GM18498 (cell line): ENCODE measurements at regions not wholly inside any gene's neighbourhood (a gene's known extent, or its start where the extent isn't known, plus 50 kb on each side); places are given as distances from the start of the nearest gene placed in this dataset.
"Not testable (repeated sequence)": the region's sequence is repeated elsewhere in the genome, so short reads cannot be mapped to it uniquely, and the experiment has no call there.

Experiments used
- ATAC-seq: cut with Tn5 transposase; IDR thresholded peaks from one replicate; pipeline ENCODE4 v1.9.1; 2021; ENCODE audit warnings: mild to moderate bottlenecking, moderate library complexity; ENCODE audit not compliant: unreplicated experiment

DNA sequence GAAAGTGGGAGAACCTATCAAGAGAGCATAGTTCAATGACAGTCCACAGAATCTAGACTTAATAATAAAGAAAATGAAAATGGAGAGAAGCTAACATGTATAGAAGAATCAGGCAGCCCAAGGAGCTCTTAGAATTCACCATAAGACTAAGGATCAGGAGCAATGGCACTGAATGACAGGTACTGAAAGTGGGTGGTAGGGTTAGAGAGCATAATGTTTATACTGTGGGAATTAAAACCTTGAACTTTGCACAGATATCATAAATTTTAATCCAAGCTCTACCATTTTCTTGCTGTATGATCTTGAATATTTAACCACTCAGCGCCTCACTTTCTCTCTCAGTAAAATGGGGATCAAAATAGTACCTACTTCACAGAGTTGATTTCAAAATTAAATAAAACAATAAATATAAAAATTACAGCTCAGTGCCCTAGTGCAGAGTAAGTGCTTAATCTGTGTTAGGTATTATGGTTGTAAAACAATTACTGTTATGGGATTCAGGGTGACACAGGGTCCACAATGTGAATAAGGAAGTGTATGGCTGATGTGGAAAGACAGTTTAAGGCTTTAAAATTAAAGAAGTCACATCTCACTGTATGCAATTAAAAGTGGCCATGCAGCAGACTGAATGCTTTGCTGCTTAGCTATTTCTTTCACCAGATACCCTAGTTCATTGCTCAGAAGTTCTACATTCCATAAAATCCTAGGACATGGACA lies 319.8 kb downstream of the HINT1 start:
- no peak for ATAC-seq

DNA sequence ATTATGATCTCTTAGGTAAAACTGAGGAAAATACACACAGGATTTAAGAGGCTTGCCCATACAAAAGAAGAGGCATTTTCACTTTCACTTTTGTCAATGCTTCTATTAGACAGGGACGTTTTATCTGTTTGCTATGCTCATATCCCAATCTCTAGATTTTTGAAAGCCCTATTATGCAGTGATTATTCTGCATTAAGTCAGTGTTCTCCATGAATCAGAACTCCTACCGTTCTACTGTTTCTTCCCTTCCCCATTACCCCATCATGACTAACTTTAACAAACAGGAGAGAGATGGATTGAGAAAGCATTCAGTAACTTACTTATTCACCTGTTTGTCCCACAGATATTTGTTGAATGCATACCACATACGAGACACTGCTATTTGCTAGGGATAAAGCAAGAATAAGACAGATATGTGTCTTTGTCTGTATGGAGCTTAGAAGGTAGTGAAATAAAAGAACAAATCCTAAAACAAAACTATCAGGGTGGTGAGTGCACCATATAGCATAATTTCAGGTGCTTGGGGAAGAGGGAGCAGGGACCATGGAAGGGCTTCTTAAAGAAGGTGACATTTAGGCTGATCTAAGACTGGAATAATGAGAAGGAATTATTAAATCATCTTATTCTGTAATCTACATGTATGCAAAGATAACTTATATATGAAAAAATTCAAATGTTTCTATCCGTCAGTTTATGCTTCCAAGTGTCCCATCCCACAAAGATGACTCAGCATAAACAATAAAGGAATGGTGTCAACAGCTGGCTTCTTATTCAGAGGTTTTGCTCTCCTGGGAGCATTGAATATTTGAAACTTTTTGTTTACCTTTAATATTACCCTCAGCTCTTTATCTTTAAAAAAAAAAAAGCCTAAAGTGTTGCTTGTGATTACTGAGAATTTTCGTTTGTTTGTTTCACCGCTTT lies 328.1 kb downstream of the HINT1 start:
- peak; percentile 83 for ATAC-seq

DNA sequence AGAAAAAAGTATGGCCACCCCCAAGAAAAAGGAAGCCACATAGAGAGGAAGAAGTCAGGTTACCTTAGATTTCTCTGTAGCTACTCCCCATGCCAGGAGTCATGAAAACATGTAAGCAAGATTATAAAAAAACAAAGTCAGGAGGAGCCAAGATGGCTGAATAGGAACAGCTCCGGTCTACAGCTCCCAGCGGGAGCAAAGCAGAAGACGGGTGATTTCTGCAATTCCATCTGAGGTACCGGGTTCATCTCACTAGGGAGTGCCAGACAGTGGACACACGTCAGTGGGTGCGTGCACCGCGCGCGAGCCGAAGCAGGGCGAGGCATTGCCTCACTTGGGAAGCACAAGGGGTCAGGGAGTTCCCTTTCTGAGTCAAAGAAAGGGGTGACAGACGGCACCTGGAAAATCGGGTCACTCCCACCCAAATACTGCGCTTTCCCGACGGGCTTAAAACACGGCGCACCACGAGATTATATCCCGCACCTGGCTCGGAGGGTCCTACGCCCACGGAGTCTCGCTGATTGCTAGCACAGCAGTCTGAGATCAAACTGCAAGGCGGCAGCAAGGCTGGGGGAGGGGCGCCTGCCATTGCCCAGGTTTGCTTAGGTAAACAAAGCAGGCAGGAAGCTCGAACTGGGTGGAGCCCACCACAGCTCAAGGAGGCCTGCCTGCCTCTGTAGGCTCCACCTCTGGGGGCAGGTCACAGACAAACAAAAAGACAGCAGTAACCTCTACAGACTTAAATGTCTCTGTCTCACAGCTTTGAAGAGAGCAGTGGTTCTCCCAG lies 347.3 kb downstream of the HINT1 start:
- ATAC-seq: not testable (repeated sequence)

DNA sequence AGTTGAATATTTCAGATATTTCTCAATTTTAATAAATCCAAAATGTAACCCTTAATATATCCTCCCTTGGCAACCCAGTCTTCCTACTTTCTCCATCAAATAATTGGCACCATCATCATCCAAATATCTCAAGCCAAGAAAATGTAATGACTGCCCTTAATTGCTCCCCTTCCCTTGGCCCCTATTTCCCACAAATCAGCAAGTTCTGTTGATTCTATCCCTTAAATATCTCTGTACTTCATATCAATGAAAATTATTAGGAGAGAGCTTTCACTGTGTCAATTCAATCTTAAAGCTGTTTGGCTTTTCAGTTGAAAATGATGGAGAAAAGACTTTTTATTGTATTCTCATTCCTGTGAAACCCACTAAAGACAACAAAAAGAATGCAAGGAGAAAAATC lies 349.8 kb downstream of the HINT1 start:
- ATAC-seq: no peak

DNA sequence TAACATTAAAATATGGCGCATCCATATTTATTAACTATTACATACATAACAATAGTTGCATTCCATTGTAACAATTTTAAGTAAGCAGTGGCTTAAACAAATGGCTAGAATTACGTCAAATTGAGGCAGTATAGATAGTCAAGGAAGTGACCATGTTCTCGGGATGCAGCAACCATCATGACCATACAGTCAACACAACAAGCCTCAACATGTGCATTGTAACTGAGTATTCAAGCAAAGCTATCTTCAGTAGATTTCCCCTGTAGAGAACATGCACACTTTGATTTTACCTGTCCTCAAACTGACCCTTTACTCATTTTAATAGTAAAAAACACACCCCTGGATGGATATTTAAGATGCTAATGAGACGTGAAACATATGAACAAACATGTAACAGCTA lies 356.4 kb downstream of the HINT1 start:
- no peak for ATAC-seq

DNA sequence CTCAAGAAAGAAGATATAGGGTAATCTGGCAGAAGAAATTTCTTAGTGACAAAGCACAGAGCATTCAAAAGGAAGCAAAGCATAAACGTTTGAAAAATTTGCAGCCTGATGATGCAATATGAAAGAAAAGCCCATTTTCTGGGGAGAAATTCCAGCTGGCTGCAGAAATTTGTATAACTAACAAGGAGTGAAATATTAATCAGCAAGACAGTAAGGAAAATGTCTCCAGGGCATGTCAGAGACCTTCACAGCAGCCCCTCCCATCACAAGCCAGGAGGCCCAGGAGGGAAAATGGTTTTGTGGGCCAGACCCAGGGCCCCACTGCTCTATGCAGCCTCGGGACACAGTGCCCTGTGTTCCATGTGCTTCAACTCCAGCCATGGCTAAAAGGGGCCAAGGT lies 359.4 kb downstream of the HINT1 start:
- ATAC-seq: no peak

DNA sequence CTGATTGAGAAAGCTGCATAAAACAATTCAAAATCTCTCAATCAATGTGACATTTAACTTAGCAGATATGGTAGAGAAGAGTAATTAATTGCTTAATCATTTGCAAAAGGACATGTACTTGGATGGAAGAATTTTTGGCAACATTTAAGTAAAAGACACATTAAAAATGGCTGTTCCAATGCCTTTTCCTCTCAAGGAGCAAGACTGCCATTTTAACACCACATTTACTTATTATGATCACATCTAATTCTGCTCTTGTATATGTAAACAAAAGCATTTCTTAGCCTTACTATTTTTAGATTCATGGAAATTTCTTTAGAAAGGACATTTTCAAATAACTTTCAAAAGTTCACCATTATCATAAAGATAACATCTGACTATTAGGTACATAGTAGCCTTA lies 360.0 kb downstream of the HINT1 start:
- ATAC-seq: no peak

DNA sequence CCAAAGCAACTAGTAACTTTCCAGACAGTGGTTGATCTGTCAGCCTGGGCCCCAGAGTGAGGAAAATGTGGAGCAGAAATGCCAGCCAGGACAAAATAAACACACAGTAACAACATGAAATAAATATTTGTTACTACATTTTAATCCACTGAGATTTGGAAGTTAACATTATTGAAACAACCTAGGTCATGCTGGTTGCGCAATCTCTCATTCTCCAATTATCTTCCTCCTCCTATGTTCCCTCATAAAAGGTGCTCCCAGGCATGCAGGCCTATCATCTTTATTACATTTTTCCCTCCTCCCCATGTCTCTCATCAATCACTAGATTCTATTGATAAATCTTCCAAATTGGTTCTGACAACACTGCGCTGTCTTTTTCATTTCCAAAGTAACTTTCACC lies 363.1 kb downstream of the HINT1 start:
- ATAC-seq: no peak

DNA sequence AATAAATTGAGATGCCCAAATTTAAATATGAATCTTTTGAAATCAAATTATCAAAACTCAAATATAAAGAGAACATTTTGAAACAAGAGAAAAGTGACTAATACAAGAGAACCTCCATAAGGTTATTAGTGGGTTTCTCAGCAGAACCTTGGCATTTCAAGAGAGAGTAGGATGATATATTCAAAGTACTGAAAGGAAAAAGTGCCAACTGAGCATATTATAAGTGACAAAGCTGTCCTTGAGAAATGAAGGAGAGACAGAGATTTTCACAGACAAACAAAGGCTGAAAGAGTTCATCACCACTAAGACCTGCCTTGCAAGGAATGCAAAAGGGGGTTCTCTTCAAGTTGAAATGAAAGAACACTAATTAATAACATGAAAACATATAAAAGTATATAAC lies 366.0 kb downstream of the HINT1 start:
- no peak for ATAC-seq

DNA sequence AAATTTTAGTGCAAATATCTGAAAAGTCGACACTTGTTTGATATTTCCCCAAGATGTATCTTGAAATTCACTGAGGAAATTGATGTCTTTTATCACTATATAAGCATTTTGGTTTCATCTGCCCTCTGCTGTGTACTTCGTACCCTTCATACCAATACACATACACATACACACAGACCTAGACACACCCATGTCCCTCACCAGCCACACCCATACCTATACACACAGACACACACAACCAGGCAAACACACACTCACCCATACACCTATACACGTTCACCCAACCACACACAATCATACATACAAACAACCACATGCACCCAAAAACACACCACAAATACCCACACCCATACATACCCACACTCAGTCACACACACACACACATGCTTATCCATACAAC lies 367.8 kb downstream of the HINT1 start:
- ATAC-seq: no peak

DNA sequence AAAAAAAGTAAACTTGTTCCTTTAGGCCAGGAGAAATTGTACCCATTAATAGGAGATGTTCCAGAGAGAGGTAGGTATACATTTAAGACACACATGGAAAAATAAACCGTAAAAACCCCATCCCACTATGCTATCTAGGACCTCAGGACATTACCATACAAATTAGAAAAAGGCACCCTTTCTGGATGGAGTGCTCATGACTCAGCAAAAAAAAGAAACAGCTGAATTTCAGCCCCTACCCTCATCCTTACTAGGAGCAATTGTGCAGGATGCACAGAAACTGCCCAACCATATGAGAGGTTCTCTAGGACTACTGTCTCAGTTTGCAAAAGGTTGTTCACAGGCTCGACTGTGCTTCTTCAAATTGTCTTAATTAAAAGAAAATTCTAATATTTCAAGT lies 368.2 kb downstream of the HINT1 start:
- no peak for ATAC-seq

DNA sequence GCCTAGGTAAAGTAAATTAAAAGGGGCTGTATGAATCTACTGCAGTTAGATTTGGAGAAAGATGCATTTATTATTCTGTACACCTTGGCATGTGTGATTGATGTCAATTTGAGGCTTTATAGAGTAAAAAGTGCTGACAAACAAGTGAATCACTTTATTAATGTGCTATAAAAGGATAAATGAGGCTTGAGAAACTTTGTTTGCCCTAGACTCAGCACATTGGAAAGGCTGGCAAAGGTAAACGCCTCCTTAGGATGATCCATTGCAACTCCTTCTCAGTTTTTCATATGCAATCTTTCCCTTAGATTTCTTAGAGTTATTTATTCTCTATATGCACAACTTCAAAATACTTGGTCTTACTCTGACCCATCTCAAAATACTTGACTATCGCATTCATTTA lies 369.0 kb downstream of the HINT1 start:
- ATAC-seq: no peak

DNA sequence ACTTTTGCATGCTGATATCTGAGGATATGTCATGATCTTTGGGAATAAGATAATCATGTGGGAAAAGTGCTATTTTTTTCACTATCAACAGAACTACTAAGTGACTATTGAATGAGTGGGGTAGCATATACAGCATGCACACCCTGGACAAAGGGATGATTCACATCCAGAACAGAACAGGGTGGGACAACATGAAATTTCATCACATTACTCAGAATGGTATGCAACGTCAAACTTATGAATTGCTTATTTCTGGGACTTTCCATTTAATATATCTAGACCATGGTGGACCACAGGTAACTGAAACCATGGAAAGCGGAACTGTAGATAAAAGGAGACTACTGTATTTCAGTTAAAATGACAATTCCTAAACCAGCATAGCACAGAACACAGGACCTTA lies 370.0 kb downstream of the HINT1 start:
- ATAC-seq: no peak

DNA sequence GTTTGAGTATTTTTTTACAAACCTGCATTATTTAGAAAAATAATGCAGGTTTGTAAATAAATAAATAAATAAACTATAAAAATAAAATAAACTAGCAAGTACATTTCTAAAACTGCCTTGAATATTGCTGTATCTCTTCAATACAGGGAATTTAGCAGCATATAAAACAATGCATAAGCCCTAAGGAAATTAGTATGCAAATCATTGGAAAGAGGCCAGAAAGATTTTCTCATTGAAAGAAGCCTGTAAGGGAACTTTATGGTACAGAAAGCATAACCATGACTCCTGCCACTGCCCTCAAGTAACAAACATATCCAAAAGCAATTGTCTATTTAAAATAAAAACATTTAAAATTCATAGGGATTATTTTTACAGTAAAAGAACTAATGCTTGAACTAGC lies 387.3 kb downstream of the HINT1 start:
- ATAC-seq: no peak

DNA sequence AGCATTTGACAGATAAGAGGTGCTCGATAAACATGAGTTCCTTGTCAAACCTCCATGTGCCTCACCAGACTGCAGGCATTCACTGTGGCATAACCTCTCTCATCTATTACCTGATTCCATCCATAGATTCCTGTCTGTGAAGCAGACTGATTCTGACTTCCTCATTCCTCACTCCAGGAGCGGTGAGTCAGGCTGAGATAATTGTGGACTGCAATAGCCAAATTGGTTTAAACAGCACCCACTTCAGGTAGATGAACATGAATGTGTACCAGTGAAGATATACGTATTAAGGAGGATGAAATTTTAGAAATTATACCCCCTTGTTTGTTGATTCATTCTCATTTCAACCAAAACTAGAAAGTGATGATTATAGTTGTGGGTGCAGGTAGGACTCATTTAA lies 391.2 kb downstream of the HINT1 start:
- no peak for ATAC-seq

DNA sequence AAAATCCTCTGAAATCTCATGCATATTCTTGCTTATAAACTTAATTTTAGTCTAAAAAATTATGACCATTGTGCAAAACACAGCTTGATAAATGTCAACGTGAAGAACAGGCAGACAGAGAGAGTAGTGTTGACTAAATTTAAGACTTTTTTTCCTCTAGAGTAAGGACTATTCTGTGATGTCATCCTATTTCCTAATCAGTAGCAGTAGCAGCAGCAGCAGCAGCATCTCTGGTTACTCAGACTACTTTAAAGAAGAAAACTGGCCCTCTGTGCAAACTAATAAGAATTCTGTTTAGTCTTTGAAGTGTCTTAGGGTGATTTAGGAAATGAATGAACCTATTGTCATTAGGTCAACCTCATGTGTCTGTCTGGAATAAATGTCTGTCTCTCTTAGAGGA lies 403.0 kb downstream of the HINT1 start:
- no peak for ATAC-seq

DNA sequence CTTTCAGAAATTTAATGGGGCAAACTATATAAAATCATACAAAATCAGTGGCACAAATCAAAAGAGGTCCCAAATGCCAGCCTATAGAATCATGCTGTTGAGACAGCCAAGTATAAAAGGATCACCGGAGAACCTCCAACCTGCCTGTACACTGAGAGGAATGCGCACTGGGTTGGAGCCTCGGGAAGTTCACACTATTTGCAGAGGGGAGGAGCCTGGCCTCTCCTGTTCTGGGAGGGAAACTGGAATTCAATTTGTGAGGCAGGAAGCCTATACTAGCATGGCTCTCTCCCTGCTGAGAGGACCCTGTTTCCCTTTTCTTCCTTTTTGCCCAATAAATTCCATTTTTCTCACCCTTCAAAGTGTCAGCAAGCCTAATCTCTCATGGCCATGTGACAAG lies 406.0 kb downstream of the HINT1 start:
- no peak for ATAC-seq

DNA sequence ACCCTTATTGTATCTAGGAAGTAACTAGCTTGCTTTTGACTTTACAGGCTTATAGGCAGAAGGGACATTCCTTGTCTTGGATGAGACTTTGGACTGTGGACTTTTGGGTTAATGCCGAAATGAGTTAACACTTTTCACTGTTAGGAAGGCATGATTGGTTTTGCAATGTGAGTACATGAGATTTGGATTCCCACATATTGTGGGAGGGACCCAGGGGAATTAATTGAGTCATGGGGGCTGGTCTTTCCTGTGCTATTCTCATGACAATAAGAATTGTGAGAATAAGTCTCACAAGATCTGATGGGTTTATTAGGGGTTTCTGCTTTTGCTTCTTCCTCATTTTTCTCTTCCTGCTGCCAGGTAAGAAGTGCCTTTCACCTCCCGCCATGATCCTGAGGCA lies 417.5 kb downstream of the HINT1 start:
- no peak for ATAC-seq

DNA sequence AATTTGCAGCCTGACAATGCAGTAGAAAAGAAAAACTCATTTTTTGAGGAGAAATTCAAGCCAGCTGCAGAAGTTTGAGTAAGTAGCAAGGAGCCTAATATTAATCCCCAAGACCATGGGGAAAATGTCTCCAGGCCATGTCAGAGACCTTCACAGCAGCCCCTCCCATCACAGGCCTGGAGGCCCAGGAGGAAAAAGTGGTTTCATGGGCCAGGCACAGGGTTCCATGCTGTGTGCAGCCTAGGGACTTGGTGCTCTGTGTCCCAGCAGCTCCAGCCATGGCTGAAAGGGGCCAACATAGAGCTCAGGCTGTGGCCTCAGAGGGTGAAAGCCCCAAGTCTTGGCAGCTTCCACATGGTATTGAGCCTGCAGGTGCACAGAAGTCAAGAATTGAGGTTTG lies 418.4 kb downstream of the HINT1 start:
- not testable (repeated sequence) for ATAC-seq

DNA sequence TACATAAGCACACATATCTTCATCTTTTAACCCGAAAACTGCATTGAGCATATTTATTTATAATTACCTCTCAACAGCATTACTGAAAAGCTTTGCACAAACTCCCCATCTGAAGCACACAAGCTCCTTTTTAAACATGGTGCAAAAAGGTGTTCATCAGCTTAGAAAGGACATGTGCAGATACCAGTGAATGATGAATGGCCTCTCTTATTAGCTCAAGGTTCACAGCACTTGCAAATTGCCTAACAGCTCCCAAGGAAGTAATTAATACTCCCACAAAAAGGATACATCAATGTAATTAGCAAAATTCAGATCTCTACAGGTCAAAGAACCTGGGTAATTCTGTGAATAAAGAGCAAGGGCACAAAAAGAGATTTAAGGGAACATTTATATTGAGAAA lies 422.0 kb downstream of the HINT1 start:
- no peak for ATAC-seq

DNA sequence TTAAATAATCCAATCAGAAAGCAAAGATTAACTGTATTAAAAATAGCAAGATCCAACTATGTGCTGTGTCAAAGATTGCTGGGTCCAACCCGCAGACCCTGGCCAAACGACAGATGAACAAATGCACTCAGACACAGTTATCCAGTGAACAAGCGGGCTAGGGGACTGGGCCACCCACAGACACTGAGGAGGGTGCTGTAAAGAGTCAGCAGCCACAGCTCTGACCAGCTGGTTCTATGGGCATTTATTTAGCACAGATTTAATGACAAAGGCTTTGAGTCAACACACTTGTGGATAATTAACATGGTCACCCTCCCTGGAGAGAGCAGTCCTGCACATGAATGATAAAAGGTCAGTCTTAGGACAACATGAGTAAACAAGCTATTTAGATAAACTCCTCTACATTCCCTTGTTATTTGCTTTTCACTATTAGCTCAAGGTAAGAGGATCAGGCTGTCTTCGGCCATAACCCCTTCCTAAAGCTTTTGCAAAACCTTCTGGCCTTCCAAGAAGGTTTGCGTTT lies 424.9 kb downstream of the HINT1 start:
- ATAC-seq: no peak
